OCI-LY3 (cell line): ENCODE measurements at regions not wholly inside any gene's neighbourhood (a gene's known extent, or its start where the extent isn't known, plus 50 kb on each side); places are given as distances from the start of the nearest gene placed in this dataset.

ENCODE experiments used
- EZH2phosphoT487 ChIP-seq: fragments of 200-600 bp; shearing (Covaris generic); IDR thresholded peaks from 2 replicates; pipeline ENCODE4 v1.6.1; 2018; ENCODE audit warnings: antibody characterized with exemption, mixed run types, low read depth
- TF ChIP-seq, protein P1 (sequence below): fragments of 200-600, 300-600 bp; sonication (generic); IDR thresholded peaks from 2 replicates; pipeline ENCODE4 v1.5.1; 2014; ENCODE audit warnings: antibody characterized with exemption, low read length, low read depth

DNA sequence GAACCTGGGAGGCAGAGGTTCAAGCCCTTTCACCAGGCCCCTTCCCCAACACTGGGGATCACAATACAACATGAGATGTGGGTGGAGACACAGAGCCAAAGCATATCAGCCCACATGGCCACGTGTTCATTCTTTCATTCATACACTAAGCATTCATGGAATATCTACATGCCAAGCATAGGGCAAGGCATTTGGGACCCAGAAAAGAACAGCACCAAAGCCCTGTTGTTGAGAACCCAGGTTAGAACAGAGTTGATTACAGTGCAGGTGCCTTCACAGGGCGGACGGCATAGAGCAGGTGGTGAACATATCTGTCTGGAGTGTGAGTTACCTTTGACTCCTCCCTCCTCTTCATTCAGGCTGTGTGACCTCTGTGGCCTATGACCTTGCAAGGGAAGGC is 159.4 kb upstream of the GSC start:
- TF ChIP-seq, protein P1, sequence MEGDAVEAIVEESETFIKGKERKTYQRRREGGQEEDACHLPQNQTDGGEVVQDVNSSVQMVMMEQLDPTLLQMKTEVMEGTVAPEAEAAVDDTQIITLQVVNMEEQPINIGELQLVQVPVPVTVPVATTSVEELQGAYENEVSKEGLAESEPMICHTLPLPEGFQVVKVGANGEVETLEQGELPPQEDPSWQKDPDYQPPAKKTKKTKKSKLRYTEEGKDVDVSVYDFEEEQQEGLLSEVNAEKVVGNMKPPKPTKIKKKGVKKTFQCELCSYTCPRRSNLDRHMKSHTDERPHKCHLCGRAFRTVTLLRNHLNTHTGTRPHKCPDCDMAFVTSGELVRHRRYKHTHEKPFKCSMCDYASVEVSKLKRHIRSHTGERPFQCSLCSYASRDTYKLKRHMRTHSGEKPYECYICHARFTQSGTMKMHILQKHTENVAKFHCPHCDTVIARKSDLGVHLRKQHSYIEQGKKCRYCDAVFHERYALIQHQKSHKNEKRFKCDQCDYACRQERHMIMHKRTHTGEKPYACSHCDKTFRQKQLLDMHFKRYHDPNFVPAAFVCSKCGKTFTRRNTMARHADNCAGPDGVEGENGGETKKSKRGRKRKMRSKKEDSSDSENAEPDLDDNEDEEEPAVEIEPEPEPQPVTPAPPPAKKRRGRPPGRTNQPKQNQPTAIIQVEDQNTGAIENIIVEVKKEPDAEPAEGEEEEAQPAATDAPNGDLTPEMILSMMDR, result no peak
- no peak for TF ChIP-seq EZH2phosphoT487
